LNCaP clone FGC (cell line): ENCODE measurements at regions not wholly inside any gene's neighbourhood (a gene's known extent, or its start where the extent isn't known, plus 50 kb on each side); places are given as distances from the start of the nearest gene placed in this dataset.

Experiments
- DNase-seq: peaks from one replicate; pipeline ENCODE4 v3.0.0-alpha.2; 2011; ENCODE audit warnings: low read depth
- H3K4me3 ChIP-seq: 2 replicates; pipeline ENCODE4 v1.5.1; 2011; ENCODE audit warnings: mild to moderate bottlenecking, low read depth, low read length, control low read depth
- CTCF ChIP-seq: IDR thresholded peaks from 2 replicates; pipeline ENCODE4 v1.5.1; 2012; ENCODE audit warnings: mild to moderate bottlenecking; ENCODE audit not compliant: control insufficient read depth, insufficient read depth; ENCODE audit errors: extremely low read depth

GRCh38 chr2:118562144-118562543, 285.3 kb downstream of the EN1 start:
- TF ChIP-seq CTCF, result no peak
- H3K4me3 ChIP-seq, result no peak overlapping the region
- DNase-seq, result no peak

DNA sequence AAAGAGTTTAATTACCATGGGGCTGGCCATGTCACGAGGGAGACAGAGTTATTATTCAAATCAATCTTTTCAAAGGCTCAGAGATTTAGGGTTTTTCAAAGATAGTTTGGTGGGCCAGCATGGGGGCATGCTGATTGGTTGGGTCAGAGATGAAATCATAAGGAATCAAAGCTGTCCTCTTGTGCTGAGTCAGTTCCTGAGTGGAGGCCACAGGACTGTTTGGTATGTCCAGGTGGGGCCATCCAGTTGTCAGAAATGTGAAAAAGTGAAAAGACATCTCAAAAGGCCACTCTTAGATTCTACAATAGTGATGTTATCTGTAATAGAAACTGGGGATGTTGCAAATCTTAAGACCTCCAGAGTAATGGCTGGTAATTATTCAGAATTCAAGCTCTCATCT, 288.6 kb downstream of the EN1 start:
- no peak for DNase-seq
- TF ChIP-seq CTCF, result no peak
- H3K4me3 ChIP-seq, result no peak overlapping the region

DNA sequence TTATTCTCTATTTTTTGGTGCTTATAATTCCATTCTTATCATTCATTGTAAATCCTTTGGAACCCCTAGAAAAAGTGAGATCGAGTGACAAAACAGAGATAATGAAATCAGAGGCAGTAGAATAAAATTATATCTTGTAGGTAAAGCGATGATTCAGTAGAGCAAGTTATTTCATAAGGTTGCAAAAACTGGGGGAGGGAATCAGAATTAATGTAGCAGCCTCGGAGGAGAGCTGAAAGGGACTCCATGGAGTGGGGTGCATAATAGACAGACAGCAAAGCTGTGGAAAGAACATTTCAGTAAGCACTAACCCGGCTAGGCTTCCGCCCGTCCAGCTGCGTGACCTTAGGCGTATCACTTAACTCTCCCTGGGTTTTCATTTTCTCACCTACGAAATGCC, 289.7 kb downstream of the EN1 start:
- H3K4me3 ChIP-seq, result no peak overlapping the region
- DNase-seq, result no peak
- no peak for TF ChIP-seq CTCF

GRCh38 chr2:118557016-118557415, 290.4 kb downstream of the EN1 start:
- no peak overlapping the region for H3K4me3 ChIP-seq
- TF ChIP-seq CTCF, result no peak
- DNase-seq, result no peak

- no peak for TF ChIP-seq CTCF
- DNase-seq, result no peak
- H3K4me3 ChIP-seq, result no peak overlapping the region
Measured at GRCh38 chr2:118554616-118555015, 292.8 kb downstream of the EN1 start.

DNA sequence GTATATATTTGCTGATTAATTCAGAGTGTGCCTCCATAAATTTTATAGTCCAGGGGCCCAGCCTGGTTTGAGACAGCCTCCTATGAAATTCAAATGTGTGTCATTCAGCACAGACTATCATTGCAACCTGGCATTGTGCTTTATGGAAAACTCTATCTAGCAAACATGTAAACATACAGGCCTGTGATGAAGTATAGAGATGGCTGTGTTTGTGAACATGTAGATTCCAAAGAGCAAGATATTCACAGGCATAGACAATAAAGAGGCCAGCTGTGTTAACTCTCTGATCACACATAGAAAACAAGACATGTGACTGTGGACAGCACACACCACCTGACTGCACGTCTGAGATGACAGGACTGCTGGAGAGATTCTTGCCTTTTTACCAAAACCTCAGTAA, 297.9 kb downstream of the EN1 start:
- TF ChIP-seq CTCF, result no peak
- H3K4me3 ChIP-seq, result no peak overlapping the region
- no peak for DNase-seq

- H3K4me3 ChIP-seq, result no peak overlapping the region
- no peak for DNase-seq
- TF ChIP-seq CTCF, result no peak
Measured at GRCh38 chr2:118548880-118549488, 298.5 kb downstream of the EN1 start.
